IPS-NIHi11 (cell line): ENCODE measurements at regions not wholly inside any gene's neighbourhood (a gene's known extent, or its start where the extent isn't known, plus 50 kb on each side); places are given as distances from the start of the nearest gene placed in this dataset.
A peak's percentile ranks its signal among the peaks of the same experiment; 100 is the strongest.
"Not testable (repeated sequence)": the region's sequence is repeated elsewhere in the genome, so short reads cannot be mapped to it uniquely, and the experiment has no call there.

Experiments
- DNase-seq: peaks from one replicate; pipeline ENCODE4 v3.0.0; 2012; ENCODE audit warnings: mixed read lengths, low spot score

DNA sequence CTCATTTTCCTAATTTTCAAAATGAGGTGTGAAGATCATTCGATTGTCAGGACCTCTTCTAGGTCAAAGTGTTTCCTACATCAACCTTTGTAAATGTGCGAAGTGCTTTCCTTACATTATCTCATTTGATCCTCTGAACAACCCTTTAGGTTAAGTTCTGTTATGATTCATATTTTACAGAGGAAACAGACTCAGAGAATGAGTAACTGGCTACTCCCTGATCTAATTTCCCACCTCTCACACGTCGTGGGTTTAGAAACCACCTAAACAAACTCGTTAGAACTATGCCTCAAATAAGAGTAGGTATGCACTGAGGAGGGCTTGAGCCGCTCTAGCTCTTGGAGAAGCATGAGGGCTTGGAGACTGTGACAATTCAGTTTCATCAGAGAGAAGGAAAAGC, 148.6 kb downstream of the CD47 start:
- no peak for DNase-seq

DNA sequence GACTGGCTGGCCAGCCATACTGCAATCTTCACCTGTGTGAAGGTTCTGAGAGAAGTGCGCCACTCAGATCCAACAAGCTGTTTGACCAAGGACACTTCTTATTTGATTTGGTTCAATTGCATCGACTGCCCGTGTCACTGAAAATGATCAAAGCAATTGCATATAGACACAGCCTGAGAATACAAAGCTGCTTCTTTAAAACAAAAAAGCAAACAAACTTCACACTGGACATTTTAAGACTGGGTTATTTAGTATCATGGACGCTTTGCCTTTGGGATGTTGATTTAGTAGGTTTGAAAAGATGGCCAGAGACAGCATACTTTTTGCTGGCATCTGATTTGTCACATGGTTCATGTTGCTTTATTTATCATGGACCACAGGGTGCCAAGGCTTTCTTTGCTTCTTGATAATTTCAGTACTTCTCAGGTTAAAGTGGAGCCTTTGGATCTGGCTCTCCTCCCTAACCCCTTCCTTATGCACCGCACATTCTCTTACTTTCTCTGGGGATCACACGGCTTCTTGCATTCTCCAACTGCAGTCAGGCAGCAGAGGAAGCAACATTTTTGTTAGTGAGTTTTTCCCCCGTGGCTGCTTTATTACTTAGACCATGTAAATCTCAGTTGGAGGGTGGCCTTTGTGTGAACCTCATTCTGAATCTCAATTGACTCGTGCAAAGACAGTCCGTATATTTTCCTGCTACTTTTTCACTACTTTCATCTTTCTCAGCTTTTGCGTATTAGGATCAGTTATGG, 151.0 kb downstream of the CD47 start:
- DNase-seq: no peak

DNA sequence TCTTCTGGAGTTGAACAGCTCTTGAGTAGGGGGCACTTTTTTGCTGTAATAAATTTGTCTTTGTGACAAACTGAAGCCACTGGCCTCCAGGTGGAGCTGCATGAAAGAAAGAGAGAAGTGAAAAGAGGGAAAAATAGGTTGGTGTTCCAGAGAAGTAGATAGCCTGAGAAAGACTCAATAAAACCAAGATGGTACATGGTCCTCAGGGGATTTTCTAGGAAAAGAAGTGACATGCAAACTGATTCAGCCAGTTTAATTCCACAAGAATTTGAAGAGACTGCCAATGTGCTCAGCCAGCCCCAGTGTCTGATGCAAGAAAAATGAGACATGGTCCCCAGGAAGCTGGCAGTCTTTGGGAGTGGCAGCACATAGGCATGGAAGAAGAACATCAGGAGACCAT, 152.7 kb downstream of the CD47 start:
- DNase-seq: peak; percentile 28

DNA sequence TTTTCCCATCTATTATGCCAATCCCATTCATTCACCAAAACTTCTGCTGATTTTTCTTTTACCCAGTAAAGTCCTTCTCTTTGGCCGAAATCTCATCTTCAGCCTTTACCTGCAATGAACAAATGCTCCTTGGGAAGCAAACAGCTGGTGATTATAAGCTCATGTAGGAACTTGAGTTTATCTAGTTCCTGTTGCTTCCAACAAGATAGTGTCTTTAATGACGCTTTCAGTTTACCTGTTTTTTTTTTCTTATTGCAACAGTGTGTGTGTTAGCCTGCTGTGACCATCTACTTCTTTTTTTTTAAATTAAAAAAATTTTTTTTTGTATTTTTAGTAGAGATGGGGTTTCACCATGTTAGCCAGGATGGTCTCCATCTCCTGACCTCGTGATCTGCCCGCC, 156.0 kb downstream of the CD47 start:
- no peak for DNase-seq

DNA sequence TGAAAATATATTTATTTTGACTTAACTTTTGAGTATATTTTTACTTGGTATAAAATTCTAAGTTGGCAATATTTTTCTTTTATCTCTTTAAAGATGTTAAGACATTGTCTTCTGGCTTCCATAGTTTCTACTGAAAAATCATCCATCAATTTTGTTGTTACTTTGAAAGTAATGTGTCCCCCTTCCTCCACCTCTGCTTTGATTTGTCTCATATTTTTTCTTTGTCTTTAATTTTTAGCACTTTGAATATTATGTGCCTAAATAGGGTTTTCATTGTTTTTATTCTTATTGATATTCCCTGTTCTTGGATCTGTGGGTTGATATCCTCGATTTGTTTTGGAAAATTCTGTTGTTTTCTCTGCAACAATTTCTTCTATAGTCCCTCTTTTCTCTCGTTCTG, 157.4 kb downstream of the CD47 start:
- DNase-seq: no peak

DNA sequence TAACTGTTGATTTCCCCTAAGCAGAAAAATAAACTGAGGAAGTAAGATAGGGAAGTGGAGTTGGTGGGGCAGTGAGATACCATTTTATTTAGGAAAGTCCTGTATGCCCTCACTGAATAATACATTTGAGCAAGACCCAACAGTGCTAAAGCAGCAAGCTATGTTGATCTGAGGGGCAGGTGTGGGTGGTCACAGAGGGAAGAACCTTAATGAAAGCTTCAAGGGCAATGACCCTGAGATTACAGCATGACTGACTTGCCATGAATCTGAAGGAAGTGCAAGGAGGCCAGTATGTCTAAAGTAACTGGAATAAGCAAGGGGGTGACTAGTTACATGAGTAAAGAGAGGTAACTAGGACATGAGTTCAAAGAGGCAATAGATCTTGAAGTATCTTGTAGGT, 159.5 kb downstream of the CD47 start:
- DNase-seq: no peak

DNA sequence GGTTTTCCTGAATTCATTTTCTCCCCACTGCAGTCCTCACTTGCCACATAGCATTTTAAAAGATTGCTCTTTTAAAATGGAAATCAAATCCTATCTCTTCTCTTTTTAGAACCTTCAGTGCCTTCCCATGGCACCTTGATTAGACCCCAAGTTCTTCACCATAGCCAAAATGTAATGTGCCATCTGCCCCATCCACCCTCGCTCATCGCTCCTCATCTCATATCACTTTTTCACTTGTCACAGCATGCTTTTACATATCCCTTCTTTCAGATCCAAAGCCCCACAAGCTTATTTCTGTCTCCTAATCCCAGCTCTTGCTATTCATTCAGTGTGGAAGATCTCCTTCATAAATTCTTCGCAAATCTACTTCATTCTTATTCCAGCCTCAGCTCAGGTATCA, 161.7 kb downstream of the CD47 start:
- DNase-seq: no peak

DNA sequence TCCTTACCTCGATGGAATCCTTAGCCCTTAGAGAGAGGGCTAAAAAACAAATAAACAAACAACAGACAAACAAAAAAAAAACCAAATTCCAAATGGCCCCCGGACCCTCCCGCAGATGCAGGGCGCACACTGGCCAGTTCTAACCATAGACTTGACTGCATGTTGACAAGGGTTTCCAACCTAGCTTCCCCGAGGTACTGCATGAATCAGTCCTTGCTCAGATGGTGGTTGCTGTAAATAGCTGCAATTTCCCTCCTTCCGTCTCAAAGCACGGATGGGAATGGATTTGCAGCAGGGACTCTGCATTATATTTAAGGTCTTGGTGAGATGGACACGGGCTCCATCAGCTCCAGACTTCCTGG, 162.8 kb downstream of the CD47 start:
- peak; percentile 39 for DNase-seq

DNA sequence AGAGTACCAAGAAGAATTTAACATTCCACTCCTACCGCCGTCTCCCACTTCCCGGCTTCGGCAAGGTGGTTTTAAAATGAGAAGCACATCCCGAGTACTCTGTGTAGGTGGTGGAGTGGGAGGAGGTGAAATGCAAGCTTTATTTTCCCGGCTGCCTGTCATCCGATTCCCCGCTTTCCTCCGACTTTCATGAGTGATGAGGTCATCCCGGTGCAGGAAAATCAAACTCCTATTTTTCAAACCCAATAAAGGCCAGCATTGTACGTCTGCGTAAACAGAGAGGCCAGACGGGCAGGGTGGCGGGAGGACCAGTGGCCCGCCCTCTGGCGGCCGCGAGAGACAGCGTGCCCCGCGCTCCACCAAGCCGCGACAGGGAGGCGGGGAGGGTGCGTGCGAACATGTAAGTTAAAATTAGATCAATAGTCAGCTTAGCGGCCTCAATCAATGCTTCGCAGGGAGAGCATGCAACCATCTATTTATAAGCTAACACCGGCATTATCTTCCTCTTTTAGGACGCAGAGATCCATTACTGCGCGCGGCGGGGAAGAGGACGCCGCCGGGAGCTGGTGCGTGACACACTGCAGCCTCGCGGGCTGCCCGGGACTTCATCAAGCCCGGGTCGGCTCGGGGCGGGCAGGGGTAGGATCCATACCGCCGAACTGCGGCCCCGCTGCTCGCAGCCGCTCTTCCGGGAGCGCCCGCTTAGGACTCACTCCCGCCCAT, 163.3 kb downstream of the CD47 start:
- DNase-seq: peak; percentile 89

DNA sequence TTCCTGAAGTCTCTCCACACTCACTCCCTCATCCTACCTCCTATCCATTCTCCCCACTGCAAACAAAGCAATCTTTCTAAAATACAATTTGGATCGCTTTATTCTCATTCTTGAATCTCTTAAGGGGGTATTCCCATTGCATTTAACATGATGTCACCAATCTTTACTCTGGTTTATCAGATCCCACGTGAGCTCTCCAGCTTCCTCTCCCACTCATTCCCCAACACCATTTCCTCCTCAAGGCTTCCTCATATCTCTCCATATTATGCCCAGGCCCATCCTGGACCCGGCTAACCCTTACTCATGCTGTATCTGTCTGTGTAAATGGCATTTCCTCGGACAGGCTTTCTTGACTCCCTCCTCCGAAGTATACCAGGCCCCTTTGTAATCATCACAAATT, 165.0 kb downstream of the CD47 start:
- DNase-seq: no peak

DNA sequence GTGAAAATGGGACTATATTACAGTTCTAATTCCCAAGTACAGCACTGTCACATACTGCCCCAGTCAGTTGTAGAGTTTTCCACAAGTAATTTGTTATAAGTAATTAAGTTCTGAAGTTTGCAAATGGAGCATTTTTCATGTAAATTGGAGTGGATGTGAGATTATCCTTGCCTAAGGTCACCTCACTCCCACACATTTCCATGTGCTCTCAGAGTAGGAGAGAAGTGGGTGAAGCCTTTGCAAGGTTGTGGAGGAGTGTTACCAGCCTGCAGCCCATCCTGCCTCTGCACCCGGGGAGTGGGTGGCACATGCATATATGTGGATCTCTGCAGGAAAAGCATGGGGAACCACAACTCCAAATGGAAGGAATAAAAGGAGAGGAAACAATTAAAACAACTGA, 169.8 kb downstream of the CD47 start:
- no peak for DNase-seq

DNA sequence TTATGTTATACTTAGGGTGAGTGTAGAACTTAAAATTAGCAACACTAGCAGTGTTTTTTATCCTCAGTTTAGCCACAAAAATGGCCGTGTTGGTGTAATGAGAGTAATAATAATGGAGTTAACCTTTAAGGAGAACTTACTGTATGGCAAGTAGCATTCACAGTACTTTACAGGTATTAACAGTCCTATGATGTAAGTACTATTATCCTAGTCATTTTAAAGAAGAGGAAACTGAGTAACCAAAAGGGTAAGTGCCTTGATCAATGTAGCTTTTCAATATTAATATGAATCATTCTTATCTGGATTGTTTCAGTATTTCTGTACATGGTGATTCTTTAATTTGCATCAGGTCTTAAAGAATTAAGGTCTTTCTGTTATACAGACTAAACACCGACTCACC, 170.3 kb downstream of the CD47 start:
- DNase-seq: no peak

DNA sequence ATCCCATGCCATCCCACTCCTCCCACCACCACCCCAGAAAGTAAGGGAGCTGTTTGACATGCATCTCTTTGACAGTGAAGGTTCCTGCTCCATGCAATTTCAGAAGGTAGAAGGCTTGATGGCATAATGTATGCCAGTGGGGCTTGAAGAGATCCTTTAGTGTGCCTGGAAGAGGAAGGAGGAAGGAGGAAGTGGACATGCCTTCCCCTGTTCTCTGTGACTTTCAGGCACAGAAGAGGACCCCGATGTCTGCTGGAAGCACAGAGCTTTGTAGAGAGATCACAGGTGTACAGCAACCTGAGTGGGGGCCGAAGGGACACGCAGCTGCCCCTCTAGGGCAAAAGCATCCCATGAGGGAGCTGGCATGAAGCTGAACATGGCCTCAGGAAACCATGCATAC, 171.6 kb downstream of the CD47 start:
- no peak for DNase-seq

DNA sequence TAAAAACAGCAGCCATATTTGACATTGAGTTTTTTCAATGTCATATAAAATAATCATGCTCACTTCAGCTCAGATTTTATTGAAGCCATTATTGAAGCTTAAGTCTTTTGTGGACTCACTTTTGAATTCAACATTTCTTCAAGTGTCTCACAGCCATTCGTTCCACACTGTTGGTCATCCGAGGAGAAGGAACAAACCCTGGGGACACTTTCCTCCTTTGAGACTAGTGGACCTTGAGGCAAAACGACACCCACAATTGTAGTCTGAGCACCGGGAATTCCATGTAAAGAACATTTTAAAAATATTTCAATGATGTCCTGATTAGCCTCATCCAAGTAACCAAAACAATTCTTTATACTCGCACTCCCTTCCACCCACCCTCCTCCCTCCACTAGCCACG, 174.7 kb downstream of the CD47 start:
- no peak for DNase-seq

DNA sequence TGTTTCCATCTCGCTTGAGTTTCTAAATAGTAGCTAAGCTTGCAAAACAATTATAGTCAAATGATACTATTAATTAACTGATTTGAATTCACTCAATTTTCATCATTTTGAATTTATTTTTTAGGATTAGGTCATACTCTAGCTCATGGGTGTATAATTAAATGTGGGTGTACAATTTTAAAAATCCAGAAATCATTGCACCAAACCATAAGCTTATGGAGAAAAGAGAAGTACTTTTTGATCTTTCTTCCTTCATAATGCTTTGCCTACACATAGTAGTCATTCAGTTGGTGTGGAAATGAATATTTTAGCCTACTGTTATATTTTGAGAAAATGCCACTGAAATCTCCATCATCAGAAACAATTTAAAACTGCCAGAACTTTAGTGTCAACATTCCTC, 175.1 kb downstream of the CD47 start:
- no peak for DNase-seq

DNA sequence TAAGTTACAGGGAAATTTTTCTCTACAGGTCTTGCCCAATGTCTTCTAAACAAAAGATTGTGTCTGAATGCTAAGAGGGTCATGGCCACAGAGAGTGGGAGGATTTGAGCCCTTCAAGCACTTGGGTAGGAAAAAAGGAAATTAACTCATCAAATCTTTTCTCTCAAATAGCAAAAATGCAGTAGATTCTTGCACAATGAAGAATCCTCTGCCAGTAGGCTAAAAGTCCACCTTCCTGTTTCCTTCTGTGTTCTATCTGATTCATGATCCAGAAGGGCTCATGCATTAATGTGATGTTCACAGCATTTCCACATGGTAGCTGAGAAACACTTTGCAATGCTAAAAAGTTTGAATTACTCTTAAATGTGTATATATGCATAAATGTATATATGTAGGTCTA, 177.1 kb downstream of the CD47 start:
- no peak for DNase-seq

DNA sequence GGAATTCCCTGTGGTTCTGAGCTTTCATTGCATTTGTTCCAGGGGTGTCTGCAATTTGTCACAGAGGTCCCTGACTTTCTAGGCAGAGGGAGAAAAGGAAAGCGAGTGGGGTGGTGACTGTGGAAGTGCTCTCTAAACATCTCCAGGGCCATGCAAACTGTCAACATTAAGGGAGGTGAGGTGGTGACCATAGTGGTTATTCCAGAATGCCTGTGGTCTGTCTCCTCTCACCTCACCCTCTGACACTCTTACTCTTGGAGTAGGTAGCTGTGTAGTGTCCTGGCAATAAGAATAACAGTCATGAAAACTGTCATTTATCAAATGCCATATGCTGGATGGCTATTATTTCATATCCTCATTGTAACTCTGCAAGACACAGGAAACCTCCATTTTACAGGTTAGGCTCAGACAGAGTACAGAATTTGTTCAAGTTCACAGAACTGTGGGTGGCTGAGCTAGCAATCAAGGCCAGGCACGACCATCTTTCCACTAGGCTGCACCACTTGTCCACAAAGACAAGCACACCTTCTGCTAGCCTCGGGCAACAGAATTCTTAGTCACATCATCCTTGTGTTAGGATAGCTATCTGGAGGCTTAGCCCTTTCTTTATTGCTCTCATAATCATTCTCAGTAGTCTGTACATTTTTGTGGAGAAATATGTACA, 179.4 kb downstream of the CD47 start:
- DNase-seq: no peak

DNA sequence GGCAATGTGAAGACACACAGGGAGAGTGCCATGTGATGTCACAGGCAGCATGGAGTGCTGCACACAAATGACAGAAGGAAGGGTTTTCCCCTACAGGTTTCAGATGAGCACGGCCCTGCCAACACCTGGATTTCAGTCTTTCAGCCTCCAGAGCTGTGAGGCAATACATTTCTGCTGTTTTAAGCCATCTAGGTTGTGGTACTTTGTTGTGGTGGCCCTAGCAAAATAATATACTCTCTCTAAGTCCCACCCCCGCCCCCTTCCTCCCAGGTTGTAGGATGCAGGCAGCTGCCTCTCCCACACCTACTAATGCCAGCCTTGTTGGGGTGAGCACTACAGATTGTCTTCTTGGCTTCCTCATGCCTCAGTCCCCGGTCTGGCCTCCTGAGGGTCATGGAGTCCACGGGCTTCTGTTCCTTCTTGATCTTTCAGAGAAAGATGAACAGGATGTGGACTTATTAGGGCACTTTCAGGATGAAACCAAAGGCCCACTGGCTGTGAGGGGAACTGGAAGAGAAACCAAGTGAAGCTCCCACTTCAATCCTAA, 180.0 kb downstream of the CD47 start:
- DNase-seq: no peak

DNA sequence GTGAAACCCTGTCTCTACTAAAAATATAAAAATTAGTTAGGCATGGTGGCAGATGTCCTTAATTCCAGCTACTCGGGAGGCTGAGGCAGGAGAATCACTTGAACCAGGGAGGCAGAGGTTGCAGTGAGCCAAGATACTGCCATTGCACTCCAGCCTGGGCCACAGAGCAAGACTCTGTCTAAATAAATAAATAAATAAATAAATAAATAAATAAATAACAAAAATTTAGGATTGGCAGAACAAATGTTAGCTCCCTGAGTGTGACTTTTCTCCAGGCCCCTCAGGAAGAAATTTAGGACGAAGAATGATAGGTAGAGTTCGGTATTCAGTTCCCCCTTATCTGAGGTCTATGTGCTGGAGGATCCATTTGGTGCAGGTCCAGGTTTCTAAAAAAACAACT, 181.2 kb downstream of the CD47 start:
- DNase-seq: not testable (repeated sequence)

DNA sequence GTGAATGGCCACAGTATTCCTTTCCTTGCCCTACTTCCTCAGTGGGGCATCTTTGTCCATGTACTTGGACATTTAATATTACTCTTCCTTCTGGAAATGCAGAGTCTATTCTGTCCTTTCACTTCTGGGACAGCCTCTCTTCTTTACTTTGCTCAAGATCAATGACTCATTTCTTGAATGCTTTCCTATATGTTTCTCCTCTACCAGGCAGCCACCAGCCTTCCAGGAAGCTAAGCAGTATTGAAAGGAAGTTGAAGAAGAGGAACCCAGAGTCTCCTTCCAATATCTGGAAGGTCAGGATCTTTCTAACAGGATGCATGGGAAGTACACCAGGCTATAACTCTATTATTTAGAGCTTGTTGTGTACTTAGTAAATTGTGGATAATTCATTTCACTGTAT, 182.8 kb downstream of the CD47 start:
- DNase-seq: no peak

DNA sequence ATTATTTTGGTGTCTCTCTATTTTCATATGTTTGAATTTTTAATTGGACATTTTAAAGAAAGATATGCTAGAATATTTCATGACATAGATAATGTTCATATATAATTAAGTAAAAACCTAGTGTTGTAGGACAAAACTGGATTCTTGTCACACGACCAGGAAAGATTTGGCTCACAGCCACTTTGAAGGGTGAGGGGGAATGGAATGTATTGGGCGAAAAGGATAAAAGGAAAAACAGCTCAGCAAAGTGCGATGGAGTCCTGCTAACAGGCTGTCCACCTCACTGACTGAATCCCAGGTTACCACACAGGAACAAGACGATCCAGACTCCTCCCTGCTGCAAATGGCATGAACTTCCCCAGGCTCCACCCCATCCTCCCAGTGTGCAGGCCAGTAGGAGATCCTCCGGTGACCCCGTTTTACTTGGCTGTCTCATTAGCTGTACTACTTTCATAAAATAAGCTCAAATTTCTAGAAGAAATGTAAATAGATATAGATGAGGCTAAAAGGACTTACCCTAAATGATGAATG, 186.2 kb downstream of the CD47 start:
- DNase-seq: no peak

DNA sequence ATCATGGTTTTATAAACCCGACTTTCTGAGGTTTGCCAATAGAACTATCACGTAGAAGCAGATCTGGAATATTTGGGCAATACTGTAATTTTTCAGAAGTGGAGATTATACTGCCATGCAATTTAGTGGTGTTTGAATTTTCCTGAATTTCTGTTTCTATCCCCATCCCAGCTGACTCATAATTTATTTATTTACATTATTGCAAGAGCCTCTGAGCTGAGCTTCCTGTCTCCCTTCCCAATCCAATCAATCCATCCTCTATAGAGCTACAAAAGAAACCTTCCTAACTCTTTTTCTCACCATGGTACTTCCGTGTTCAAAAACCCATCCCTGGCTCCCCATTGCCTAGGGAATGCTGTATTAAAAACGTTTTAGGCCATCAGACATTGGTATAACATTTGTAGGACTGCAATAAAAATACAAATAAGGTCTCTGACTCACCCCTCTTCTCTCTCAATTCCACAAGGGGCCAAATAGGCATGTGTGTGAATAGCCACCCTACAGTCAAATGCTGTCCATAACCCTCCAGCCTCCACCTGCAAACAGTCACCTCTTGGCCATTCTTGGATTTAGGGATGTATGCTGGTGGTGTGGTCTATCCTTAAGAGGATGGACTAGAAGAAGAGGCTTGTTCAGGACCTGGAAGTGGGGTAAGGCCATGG, 190.7 kb downstream of the CD47 start:
- no peak for DNase-seq
